ENCODE measurements at regions not wholly inside any gene's neighbourhood (a gene's known extent, or its start where the extent isn't known, plus 50 kb on each side); places are given as distances from the start of the nearest gene placed in this dataset.

DNA sequence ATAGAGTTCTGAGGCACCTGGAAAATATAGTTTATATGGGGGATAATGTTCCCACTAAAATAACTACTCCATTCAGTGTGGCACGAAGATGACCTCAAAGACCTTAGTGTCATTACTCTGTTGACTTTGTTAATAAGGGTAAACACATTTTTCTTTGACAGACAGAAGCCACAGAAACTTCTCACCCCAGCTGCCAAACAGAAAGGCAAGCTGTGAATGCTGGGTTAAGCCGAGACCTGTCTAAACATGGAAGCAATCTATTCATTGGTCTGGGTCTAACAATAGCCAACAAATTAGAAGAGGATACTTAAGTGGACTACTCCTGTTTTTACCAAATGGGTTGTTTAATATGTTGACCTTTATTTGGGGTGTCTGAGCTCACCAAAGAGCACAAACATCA lies 171.4 kb downstream of the TLE1 start:
- peaks cover 2% of the 10 kb centered on the region for H3K4me1 Mint-ChIP-seq
- CTCF ChIA-PET: no interaction called here
- H3K4me3 Mint-ChIP-seq: no peak overlapping the region
- no peak for ATAC-seq (ENCODE audit: low read depth)
- H3K27ac Mint-ChIP-seq: no peak overlapping the region
- TF ChIP-seq, protein P1, sequence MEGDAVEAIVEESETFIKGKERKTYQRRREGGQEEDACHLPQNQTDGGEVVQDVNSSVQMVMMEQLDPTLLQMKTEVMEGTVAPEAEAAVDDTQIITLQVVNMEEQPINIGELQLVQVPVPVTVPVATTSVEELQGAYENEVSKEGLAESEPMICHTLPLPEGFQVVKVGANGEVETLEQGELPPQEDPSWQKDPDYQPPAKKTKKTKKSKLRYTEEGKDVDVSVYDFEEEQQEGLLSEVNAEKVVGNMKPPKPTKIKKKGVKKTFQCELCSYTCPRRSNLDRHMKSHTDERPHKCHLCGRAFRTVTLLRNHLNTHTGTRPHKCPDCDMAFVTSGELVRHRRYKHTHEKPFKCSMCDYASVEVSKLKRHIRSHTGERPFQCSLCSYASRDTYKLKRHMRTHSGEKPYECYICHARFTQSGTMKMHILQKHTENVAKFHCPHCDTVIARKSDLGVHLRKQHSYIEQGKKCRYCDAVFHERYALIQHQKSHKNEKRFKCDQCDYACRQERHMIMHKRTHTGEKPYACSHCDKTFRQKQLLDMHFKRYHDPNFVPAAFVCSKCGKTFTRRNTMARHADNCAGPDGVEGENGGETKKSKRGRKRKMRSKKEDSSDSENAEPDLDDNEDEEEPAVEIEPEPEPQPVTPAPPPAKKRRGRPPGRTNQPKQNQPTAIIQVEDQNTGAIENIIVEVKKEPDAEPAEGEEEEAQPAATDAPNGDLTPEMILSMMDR (IDR thresholded peaks at IDR 0.05): no peak
- H3K27me3 Mint-ChIP-seq: peaks cover 3% of the 10 kb centered on the region
- no peaks in the 10 kb centered on the region for H3K9me3 Mint-ChIP-seq
- DNase-seq: no peak
- intact Hi-C loops (cut with micrococcal nuclease): no loop called here
- POLR2A ChIA-PET: no interaction called here
- no peaks in the 10 kb centered on the region for H3K36me3 Mint-ChIP-seq (ENCODE audit: low read depth)

DNA sequence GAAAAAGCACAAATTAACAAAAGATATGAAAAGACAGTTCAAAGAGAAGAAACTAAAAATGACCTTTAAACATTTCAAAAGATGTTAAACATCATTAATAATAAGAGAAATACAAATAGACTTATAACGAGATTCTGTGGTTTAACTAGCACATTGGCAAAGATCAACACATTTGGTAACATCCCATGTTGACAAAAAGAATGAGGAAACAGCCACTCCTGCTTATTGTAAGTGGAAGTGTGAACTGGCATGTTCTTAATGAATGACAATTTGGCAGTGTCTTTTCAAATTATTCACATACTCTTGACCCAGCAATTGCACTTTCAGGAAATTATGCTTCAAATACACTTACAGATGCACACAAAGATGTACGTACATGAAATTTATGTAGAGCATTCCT lies 176.3 kb downstream of the TLE1 start:
- Mint-ChIP-seq H3K27ac (no peak overlapping the region), H3K4me3 (no peak overlapping the region), H3K36me3 (ENCODE audit: low read depth) (no peaks in the 10 kb centered on the region), H3K27me3 (peaks cover 9% of the 10 kb centered on the region), H3K4me1 (peaks cover 3% of the 10 kb centered on the region), H3K9me3 (no peaks in the 10 kb centered on the region)
- DNase-seq (no peak), ATAC-seq (ENCODE audit: low read depth) (no peak)
- ChIA-PET POLR2A (no interaction called here), CTCF (no interaction called here)
- intact Hi-C loops (cut with micrococcal nuclease): no loop called here
- TF ChIP-seq, protein P1 (IDR thresholded peaks at IDR 0.05): no peak

DNA sequence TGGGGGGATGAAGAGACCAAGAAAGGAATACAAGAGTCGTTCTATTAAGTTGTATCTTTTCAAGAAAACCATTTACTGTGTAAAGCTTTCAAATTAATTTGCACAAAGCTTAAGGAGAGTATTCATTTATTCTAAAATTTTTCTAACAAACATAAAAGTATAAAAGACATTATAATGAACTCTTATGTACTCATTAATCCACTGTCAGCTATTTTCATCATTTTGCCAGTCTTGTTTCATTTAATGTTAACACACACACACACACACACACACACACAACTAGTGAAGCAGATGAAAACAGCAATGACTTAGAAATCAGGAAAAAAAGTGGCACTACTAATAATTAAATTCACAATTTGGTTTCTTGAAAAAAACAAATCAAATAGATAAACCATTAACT lies 176.7 kb downstream of the TLE1 start:
- Mint-ChIP-seq H3K9me3 (no peaks in the 10 kb centered on the region), H3K27ac (no peak overlapping the region), H3K27me3 (peaks cover 13% of the 10 kb centered on the region), H3K4me3 (no peak overlapping the region), H3K36me3 (ENCODE audit: low read depth) (no peaks in the 10 kb centered on the region), H3K4me1 (peaks cover 3% of the 10 kb centered on the region)
- POLR2A ChIA-PET: no interaction called here
- DNase-seq (no peak), ATAC-seq (ENCODE audit: low read depth) (no peak)
- CTCF ChIA-PET: no interaction called here
- TF ChIP-seq, protein P1 (IDR thresholded peaks at IDR 0.05): no peak
- intact Hi-C loops (cut with micrococcal nuclease): no loop called here

DNA sequence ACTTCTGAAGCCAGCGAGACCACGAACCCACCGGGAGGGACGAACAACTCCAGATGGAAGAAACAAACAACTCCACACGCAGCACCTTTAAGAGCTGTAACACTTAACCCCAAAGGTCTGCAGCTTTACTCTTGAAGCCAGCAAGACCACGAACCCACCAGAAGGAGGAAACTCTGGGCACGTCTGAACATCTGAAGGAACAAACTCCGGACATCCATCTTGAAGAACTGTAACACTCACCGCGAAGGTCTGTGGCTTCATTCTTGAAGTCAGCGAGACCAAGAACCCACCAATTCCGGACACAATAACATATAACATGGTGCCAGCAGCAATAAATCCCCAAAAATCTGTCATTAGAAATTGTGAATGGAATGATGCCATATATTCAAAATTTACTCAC lies 180.9 kb downstream of the TLE1 start:
- intact Hi-C loops (cut with micrococcal nuclease): no loop called here
- no peaks in the 10 kb centered on the region for H3K9me3 Mint-ChIP-seq
- ATAC-seq (ENCODE audit: low read depth) (no peak), DNase-seq (no peak)
- TF ChIP-seq, protein P1 (IDR thresholded peaks at IDR 0.05): no peak
- ChIA-PET POLR2A (no interaction called here), CTCF (interaction anchor here (1.5 kb wide), 1 partner anchor 15 kb away, joined by 6 read pairs; no protein-coding TSS in a partner anchor)
- H3K27ac Mint-ChIP-seq: no peak overlapping the region
- no peak overlapping the region for H3K4me3 Mint-ChIP-seq
- H3K36me3 Mint-ChIP-seq (ENCODE audit: low read depth): no peaks in the 10 kb centered on the region
- peaks cover 9% of the 10 kb centered on the region for H3K27me3 Mint-ChIP-seq
- peaks cover 3% of the 10 kb centered on the region for H3K4me1 Mint-ChIP-seq

DNA sequence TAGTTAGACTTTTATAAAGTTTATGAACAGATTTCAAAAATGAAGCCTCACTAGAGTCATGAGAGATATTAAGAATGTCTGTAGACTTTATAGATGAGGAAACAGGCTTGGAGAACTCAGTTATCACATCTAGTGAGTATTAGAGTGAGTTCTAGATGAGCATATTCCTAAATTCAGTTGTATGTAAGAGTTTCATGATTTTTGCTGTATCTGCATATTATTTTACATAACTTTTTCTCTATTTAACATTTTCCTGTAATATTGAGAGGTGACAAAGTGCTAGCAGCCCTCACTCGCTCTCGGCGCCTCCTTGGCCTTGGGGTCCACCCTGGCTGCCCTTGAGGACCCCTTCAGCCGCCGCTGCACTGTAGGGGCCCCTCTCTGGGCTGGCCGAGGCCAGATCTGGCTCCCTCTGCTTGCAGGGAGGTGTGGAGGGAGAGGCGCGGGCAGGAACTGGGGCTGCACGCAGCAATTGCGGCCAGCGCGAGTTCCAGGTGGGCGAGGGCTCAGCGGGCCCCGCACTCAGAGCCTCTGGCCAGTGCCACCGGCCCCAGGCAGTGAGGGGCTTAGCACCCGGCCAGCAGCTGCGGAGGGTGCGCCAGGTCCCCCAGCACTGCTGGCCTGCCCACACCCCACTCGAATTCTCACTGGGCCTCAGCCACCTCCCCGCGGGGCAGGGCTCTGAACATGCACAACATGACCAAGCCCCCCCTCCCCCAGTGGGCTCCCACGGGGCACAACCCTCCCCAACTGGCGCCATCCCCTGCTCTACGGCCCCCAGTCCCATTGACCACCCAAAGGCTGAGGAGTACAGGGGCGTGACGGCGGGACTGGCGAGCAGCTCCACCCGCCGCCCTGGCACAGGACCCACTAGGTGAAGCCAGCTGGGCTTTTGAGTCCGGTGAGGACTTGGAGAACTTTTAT lies 182.1 kb downstream of the TLE1 start:
- H3K36me3 Mint-ChIP-seq (ENCODE audit: low read depth): no peaks in the 10 kb centered on the region
- H3K27ac Mint-ChIP-seq: no peak overlapping the region
- ATAC-seq (ENCODE audit: low read depth) (no peak), DNase-seq (no peak)
- no peaks in the 10 kb centered on the region for H3K9me3 Mint-ChIP-seq
- peaks cover 9% of the 10 kb centered on the region for H3K27me3 Mint-ChIP-seq
- intact Hi-C loops (cut with micrococcal nuclease): no loop called here
- POLR2A ChIA-PET: no interaction called here
- TF ChIP-seq, protein P1 (IDR thresholded peaks at IDR 0.05): no peak
- H3K4me3 Mint-ChIP-seq: no peak overlapping the region
- H3K4me1 Mint-ChIP-seq: peaks cover 3% of the 10 kb centered on the region
- CTCF ChIA-PET: interaction anchor here (1.5 kb wide), 1 partner anchor 16 kb away, joined by 6 read pairs; no protein-coding TSS in a partner anchor

All from activated B cell treated with CpG ODN at 0.5 μM for 24 hours (primary cell).